SK-N-SH treated with all-trans-retinoic acid at 6 μM for 48 hours (cell line): ENCODE measurements at regions not wholly inside any gene's neighbourhood (a gene's known extent, or its start where the extent isn't known, plus 50 kb on each side); places are given as distances from the start of the nearest gene placed in this dataset.
A peak's percentile ranks its signal among the peaks of the same experiment; 100 is the strongest.

ENCODE experiments used
- ATAC-seq: fragments of 200-7000 bp; cut with Tn5 transposase; 3 replicates; pipeline ENCODE4 v1.9.1; 2020; ENCODE audit warnings: mild to moderate bottlenecking, moderate library complexity
- ARNTL ChIP-seq: fragments of 450-650 bp; formaldehyde crosslinking; IDR thresholded peaks from 2 replicates; pipeline ENCODE4 v1.5.0; 2020; ENCODE audit warnings: low read depth, mild to moderate bottlenecking, moderate library complexity, borderline replicate concordance
- CREB5 ChIP-seq: fragments of 250-450 bp; sonication (Bioruptor Pico); IDR thresholded peaks from 2 replicates; pipeline ENCODE4 v1.5.1; 2020; ENCODE audit warnings: low read depth, mild to moderate bottlenecking, moderate library complexity
- CSDC2 ChIP-seq: fragments of 250-450 bp; sonication (Bioruptor Pico); IDR thresholded peaks from 2 replicates; pipeline ENCODE4 v1.5.0; 2020; ENCODE audit warnings: mild to moderate bottlenecking, moderate library complexity
- CSRNP3 ChIP-seq: fragments of 250-450 bp; sonication (Bioruptor Pico); IDR thresholded peaks from 2 replicates; pipeline ENCODE4 v1.5.1; 2021; ENCODE audit warnings: mild to moderate bottlenecking, moderate library complexity
- ESRRG ChIP-seq: fragments of 250-450 bp; sonication (Bioruptor Pico); IDR thresholded peaks from 2 replicates; pipeline ENCODE4 v1.6.1; 2021; ENCODE audit warnings: mild to moderate bottlenecking
- GLIS3 ChIP-seq: fragments of 250-450 bp; sonication (Bioruptor Pico); IDR thresholded peaks from 2 replicates; pipeline ENCODE4 v1.5.0; 2020; ENCODE audit warnings: mild to moderate bottlenecking, moderate library complexity
- OSR1 ChIP-seq: fragments of 250-450 bp; sonication (Bioruptor Pico); IDR thresholded peaks from 2 replicates; pipeline ENCODE4 v1.8.0; 2022; ENCODE audit warnings: moderate library complexity, mild to moderate bottlenecking, inconsistent platforms
- PATZ1 ChIP-seq: fragments of 250-450 bp; sonication (Bioruptor Pico); IDR thresholded peaks from 2 replicates; pipeline ENCODE4 v1.8.0; 2020; ENCODE audit warnings: mild to moderate bottlenecking, moderate library complexity, borderline replicate concordance
- POU6F1 ChIP-seq: fragments of 250-450 bp; sonication (Bioruptor Pico); IDR thresholded peaks from 2 replicates; pipeline ENCODE4 v1.8.0; 2021; ENCODE audit warnings: low read depth, mild to moderate bottlenecking, moderate library complexity, borderline replicate concordance
- PPARA ChIP-seq: fragments of 250-450 bp; sonication (Bioruptor Pico); IDR thresholded peaks from 2 replicates; pipeline ENCODE4 v1.5.0; 2020; ENCODE audit warnings: mild to moderate bottlenecking, borderline replicate concordance
- RARB ChIP-seq: fragments of 250-450 bp; sonication (Bioruptor Pico); IDR thresholded peaks from 2 replicates; pipeline ENCODE4 v1.8.0; 2021; ENCODE audit warnings: mild to moderate bottlenecking, moderate library complexity
- SNAI2 ChIP-seq: fragments of 250-450 bp; sonication (Bioruptor Pico); IDR thresholded peaks from 2 replicates; pipeline ENCODE4 v1.5.0; 2020; ENCODE audit warnings: mild to moderate bottlenecking, moderate library complexity
- TCF4 ChIP-seq: fragments of 250-450 bp; sonication (Bioruptor Pico); IDR thresholded peaks from 2 replicates; pipeline ENCODE4 v1.8.0; 2021; ENCODE audit warnings: mild to moderate bottlenecking, moderate library complexity, borderline replicate concordance
- TSHZ2 ChIP-seq: fragments of 250-450 bp; sonication (Bioruptor Pico); IDR thresholded peaks from 2 replicates; pipeline ENCODE4 v1.5.0; 2020; ENCODE audit warnings: mild to moderate bottlenecking, moderate library complexity
- ZC3H10 ChIP-seq: fragments of 250-450 bp; sonication (Bioruptor Pico); IDR thresholded peaks from 2 replicates; pipeline ENCODE4 v1.5.1; 2021; ENCODE audit warnings: mild to moderate bottlenecking, moderate library complexity
- ZFP3 ChIP-seq: fragments of 250-450 bp; sonication (Bioruptor Pico); IDR thresholded peaks from 2 replicates; pipeline ENCODE4 v1.5.0; 2020; ENCODE audit warnings: mild to moderate bottlenecking, moderate library complexity
- ZFP30 ChIP-seq: fragments of 450-650 bp; formaldehyde crosslinking; IDR thresholded peaks from 2 replicates; pipeline ENCODE4 v1.5.0; 2022; ENCODE audit warnings: mild to moderate bottlenecking, moderate library complexity
- ZNF565 ChIP-seq: fragments of 450-650 bp; formaldehyde crosslinking; conservative IDR thresholded peaks from 2 replicates; pipeline ENCODE4 v1.5.0; 2020; ENCODE audit warnings: low read depth, mild to moderate bottlenecking, moderate library complexity
- ZNF8 ChIP-seq: fragments of 450-650 bp; formaldehyde crosslinking; IDR thresholded peaks from 2 replicates; pipeline ENCODE4 v1.5.0; 2020; ENCODE audit warnings: mild to moderate bottlenecking, moderate library complexity

- TF ChIP-seq ZNF565 (CRISPR knock-in tag), result no peak
- TF ChIP-seq PPARA, result no peak
- no peak for TF ChIP-seq TSHZ2 (CRISPR knock-in tag)
- TF ChIP-seq OSR1 (CRISPR knock-in tag), result no peak
- TF ChIP-seq ARNTL (CRISPR knock-in tag), result no peak
- no peak for TF ChIP-seq ZC3H10 (CRISPR knock-in tag)
- peak; percentile 71; the same call in 2 of the 3 replicates for ATAC-seq
Measured at GRCh38 chr16:62225675-62226074, 189.4 kb upstream of the CDH8 start.

- no peak for TF ChIP-seq ZFP3 (CRISPR knock-in tag)
- TF ChIP-seq TCF4 (CRISPR knock-in tag), result no peak
- no peak for TF ChIP-seq CSDC2 (CRISPR knock-in tag)
- no peak for TF ChIP-seq ZFP30
- no peak for TF ChIP-seq CREB5 (CRISPR knock-in tag)
- no peak for TF ChIP-seq ESRRG (CRISPR knock-in tag)
- TF ChIP-seq POU6F1 (CRISPR knock-in tag), result no peak
- no peak for TF ChIP-seq RARB (CRISPR knock-in tag)
- no peak for TF ChIP-seq TSHZ2 (CRISPR knock-in tag)
- TF ChIP-seq OSR1 (CRISPR knock-in tag), result no peak
- TF ChIP-seq ZNF8 (CRISPR knock-in tag), result no peak
- no peak for TF ChIP-seq CSRNP3
- TF ChIP-seq PPARA, result no peak
- no peak for TF ChIP-seq ZNF565 (CRISPR knock-in tag)
- no peak for TF ChIP-seq SNAI2 (CRISPR knock-in tag)
- TF ChIP-seq GLIS3 (CRISPR knock-in tag), result no peak
- no peak for TF ChIP-seq PATZ1
- no peak for ATAC-seq
Measured at GRCh38 chr16:62224646-62225209, 188.5 kb upstream of the CDH8 start.
